Right lobe of liver (tissue), 6 donors: ENCODE measurements at regions not wholly inside any gene's neighbourhood (a gene's known extent, or its start where the extent isn't known, plus 50 kb on each side); places are given as distances from the start of the nearest gene placed in this dataset.
"Not testable (repeated sequence)": the region's sequence is repeated elsewhere in the genome, so short reads cannot be mapped to it uniquely, and the experiment has no call there.

ENCODE experiments used
- ATAC-seq, 4 donors: fragments of 200-7000 bp; cut with Tn5 transposase; one replicate each; pipeline ENCODE4 v1.9.1; 2020; ENCODE audit warnings: mild to moderate bottlenecking in 4 of 4, moderate library complexity in 4 of 4
- DNase-seq, 3 donors: peaks; one replicate each; pipeline ENCODE4 v3.0.0-alpha.2; 2020
- H3K27ac ChIP-seq, 3 donors: fragments of 200-600 bp; one replicate each; pipeline ENCODE4 v1.8.0; 2022
- H3K27me3 ChIP-seq, 2 donors: fragments of 200-600 bp; one replicate each; pipeline ENCODE4 v1.8.0; 2022
- H3K36me3 ChIP-seq, 4 donors: fragments of 200-600 bp; sonication (generic) in 1 of 4; one replicate each; pipeline versions ENCODE4 v1.5.1 to v1.8.0; 2017 to 2022; ENCODE audit warnings: control low read depth in 1 of 4
- H3K4me1 ChIP-seq, 4 donors: fragments of 200-600 bp; sonication (generic) in 1 of 4; one replicate each; pipeline versions ENCODE4 v1.5.1 to v1.8.0; 2017 to 2022; ENCODE audit warnings: control low read depth in 1 of 4
- H3K4me3 ChIP-seq, 3 donors: fragments of 200-600 bp; one replicate each; pipeline ENCODE4 v1.8.0; 2022
- H3K9me3 ChIP-seq, 4 donors: fragments of 200-600 bp; sonication (generic) in 1 of 4; one replicate each; pipeline versions ENCODE4 v1.5.1 to v1.8.0; 2017 to 2022; ENCODE audit warnings: control low read depth in 1 of 4
- POLR2A ChIP-seq: fragments of 450-650 bp; IDR thresholded peaks from one replicate; pipeline ENCODE4 v1.6.1; 2017; ENCODE audit warnings: antibody characterized with exemption, mild to moderate bottlenecking
- WGBS: methylation state at CpG from one replicate; pipeline ENCODE4 v1.1.6; 2018; ENCODE audit warnings: low coverage, low lambda C conversion rate; ENCODE audit not compliant: insufficient coverage; ENCODE audit errors: missing lambda C conversion rate; 5-methylcytosine and 5-hydroxymethylcytosine counted together
- intact Hi-C, 2 donors: fragments of 100-400 bp; cut with DNase I; formaldehyde crosslinking; loops; one replicate each; pipeline versions ENCODE4 v1.11.2 to v1.14.1; 2022
- TF ChIP-seq, protein P1 (sequence below), 4 donors: fragments of 200-600 bp in 3 of 4; fragments of 450-650 bp in 1 of 4; IDR thresholded peaks; one replicate each; pipeline versions ENCODE4 v1.5.1 to v1.8.0; 2016 to 2022; ENCODE audit warnings: antibody characterized with exemption in 4 of 4, mild to moderate bottlenecking in 2 of 4
- donor health status: DM: no; HTN: yes; CAD: no.
- donor health status: DM: no; HTN: no; CAD: no.
- donor health status: DM: no; HTN: no; CAD: no.
- donor health status: DM: no; HTN: yes; CAD: no.
- donor health status: DM: no; HTN: yes; CAD: no.

- Histone ChIP-seq H3K27ac (no peak overlapping the region), H3K27me3 (no peaks in the 10 kb centered on the region)
- ATAC-seq, result no peak
Observed at GRCh38 chr14:106395456-106396050, 869.2 kb downstream of the TMEM121 start.

DNA sequence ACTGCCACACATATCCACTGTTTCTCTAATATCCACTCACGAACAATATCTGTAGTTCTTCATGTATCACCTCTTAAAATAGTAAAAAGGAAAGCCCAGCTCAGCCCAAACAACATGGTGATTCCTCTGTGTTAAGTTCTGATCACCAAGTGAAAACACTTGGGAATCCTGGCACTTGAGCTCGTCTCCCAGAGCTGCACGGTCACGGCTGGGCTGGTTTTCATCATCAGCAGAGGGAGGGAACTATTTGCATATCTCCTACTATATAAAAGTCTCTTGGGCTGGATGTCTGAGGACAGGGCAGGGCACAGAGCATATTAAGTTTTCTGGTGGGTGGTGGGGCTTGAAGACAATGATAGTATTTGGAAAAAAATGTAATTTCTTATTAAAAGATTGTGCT lies 870.6 kb downstream of the TMEM121 start:
- no peaks in the 10 kb centered on the region for H3K27me3 ChIP-seq
- DNase-seq (no peak), ATAC-seq (no peak)
- 41% methylated on average over 4 of the region's 4 CpGs for WGBS
- no peaks in the 10 kb centered on the region for H3K9me3 ChIP-seq
- intact Hi-C loops, result no loop called here
- H3K4me3 ChIP-seq, result no peak overlapping the region
- H3K36me3 ChIP-seq, result no peaks in the 10 kb centered on the region
- no peak overlapping the region for H3K27ac ChIP-seq
- no peaks in the 10 kb centered on the region for H3K4me1 ChIP-seq
- TF ChIP-seq POLR2A, result no peak
- TF ChIP-seq, protein P1, sequence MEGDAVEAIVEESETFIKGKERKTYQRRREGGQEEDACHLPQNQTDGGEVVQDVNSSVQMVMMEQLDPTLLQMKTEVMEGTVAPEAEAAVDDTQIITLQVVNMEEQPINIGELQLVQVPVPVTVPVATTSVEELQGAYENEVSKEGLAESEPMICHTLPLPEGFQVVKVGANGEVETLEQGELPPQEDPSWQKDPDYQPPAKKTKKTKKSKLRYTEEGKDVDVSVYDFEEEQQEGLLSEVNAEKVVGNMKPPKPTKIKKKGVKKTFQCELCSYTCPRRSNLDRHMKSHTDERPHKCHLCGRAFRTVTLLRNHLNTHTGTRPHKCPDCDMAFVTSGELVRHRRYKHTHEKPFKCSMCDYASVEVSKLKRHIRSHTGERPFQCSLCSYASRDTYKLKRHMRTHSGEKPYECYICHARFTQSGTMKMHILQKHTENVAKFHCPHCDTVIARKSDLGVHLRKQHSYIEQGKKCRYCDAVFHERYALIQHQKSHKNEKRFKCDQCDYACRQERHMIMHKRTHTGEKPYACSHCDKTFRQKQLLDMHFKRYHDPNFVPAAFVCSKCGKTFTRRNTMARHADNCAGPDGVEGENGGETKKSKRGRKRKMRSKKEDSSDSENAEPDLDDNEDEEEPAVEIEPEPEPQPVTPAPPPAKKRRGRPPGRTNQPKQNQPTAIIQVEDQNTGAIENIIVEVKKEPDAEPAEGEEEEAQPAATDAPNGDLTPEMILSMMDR (IDR thresholded peaks at IDR 0.05), result no peak

More at GRCh38 chr14:106395456-106396050, 869.2 kb downstream of the TMEM121 start:
- TF ChIP-seq, protein P1 (IDR thresholded peaks at IDR 0.05), result no peak
- TF ChIP-seq POLR2A, result no peak
- no peaks in the 10 kb centered on the region for H3K36me3 ChIP-seq
- WGBS, result 36% methylated on average over 5 of the region's 5 CpGs
- no peaks in the 10 kb centered on the region for H3K4me1 ChIP-seq
- H3K4me3 ChIP-seq, result no peak overlapping the region
- no peaks in the 10 kb centered on the region for H3K9me3 ChIP-seq
- intact Hi-C loops, result no loop called here
- no peak for DNase-seq

- WGBS, result 70% methylated on average over 2 of the region's 42 CpGs
- DNase-seq, H3K4me1 ChIP-seq, H3K36me3 ChIP-seq, H3K27me3 ChIP-seq, ATAC-seq, H3K9me3 ChIP-seq, intact Hi-C loops, H3K27ac ChIP-seq, H3K4me3 ChIP-seq: not testable (repeated sequence)
Observed at GRCh38 chr14:106398931-106399331, 872.5 kb downstream of the TMEM121 start.

DNA sequence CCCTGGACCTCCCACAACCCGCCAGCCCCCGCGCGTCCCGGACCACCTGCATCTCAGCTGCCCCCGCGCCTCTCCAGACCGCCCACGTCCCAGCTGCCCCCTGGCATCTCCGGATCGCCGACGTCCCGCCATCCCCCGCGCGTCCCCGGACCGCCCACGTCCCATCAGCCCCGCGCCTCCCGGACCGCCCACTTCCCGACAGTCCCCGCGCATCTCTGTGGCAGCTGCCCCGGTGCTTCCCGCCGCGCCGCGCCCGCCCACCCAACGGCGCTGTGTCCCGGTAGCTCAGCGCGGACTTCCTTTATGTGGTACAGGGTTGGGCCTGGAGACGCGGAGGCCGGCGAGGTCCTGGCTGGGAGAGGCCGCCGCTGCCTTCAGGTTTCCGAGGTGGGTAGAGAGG lies 874.9 kb downstream of the TMEM121 start:
- DNase-seq, intact Hi-C loops, H3K4me1 ChIP-seq, H3K27ac ChIP-seq, H3K27me3 ChIP-seq, H3K4me3 ChIP-seq, H3K36me3 ChIP-seq, H3K9me3 ChIP-seq, ATAC-seq: not testable (repeated sequence)
- 83% methylated on average over 35 of the region's 46 CpGs for WGBS

- H3K36me3 ChIP-seq, H3K4me1 ChIP-seq, H3K27me3 ChIP-seq, DNase-seq, H3K27ac ChIP-seq, H3K9me3 ChIP-seq, H3K4me3 ChIP-seq, ATAC-seq, intact Hi-C loops: not testable (repeated sequence)
- 34% methylated on average over 7 of the region's 9 CpGs for WGBS
- TF ChIP-seq, protein P1 (IDR thresholded peaks at IDR 0.05), result peak in 3 of 4 donors; percentile 7 to 21 (median 13)
Observed at GRCh38 chr14:106410229-106410628, 883.8 kb downstream of the TMEM121 start.

- TF ChIP-seq POLR2A, result no peak
- TF ChIP-seq, protein P1 (IDR thresholded peaks at IDR 0.05), result no peak
- intact Hi-C loops, result no loop called here
- ATAC-seq, result no peak
- Histone ChIP-seq H3K4me3 (no peak overlapping the region), H3K27ac (no peak overlapping the region), H3K9me3 (no peaks in the 10 kb centered on the region), H3K36me3 (no peaks in the 10 kb centered on the region), H3K4me1 (no peaks in the 10 kb centered on the region), H3K27me3 (no peaks in the 10 kb centered on the region)
- DNase-seq, result no peak
- WGBS, result 26% methylated on average over 1 of the region's 1 CpG
Observed at GRCh38 chr14:106414464-106414863, 888.1 kb downstream of the TMEM121 start.
